ENCODE measurements at regions not wholly inside any gene's neighbourhood (a gene's known extent, or its start where the extent isn't known, plus 50 kb on each side); places are given as distances from the start of the nearest gene placed in this dataset.
A peak's percentile ranks its signal among the peaks of the same experiment; 100 is the strongest.
"Not testable (repeated sequence)": the region's sequence is repeated elsewhere in the genome, so short reads cannot be mapped to it uniquely, and the experiment has no call there.

GRCh38 chr18:14460364-14460763 is 83.0 kb downstream of the POTEC start:
- H3K27me3 ChIP-seq; H3K36me3 ChIP-seq; H3K4me3 ChIP-seq; H3K4me1 ChIP-seq; H3K9me3 ChIP-seq; H3K27ac ChIP-seq; ATAC-seq (ENCODE audit: low FRiP score in 2 of 2): not testable (repeated sequence)
- peak in 1 of 2 donors; percentile 75 for DNase-seq
- WGBS, 2 donors: 87 to 90% methylated on average over 3 to 8 of the region's 17 CpGs

DNA sequence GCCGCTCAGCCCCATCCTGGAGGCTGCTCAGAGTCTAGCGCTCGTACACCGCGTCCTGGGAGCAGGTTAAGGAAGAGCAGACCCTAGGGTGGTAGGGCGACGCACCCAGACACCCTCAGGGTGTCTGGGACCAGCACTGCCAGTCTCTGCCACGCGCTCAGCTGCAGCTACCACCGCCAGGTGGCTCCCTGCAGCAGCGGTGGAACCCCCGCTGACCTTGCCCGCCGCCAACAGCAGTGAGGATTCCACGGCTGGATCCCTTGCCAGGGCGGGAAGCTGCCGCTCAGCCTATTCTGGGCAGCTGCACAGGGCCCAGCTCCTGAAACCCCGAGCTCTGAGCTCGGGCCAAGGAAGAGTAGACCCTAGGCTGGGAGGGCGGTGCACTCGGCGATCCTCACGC is 83.6 kb downstream of the POTEC start:
- H3K9me3 ChIP-seq; H3K4me1 ChIP-seq; H3K36me3 ChIP-seq; H3K27ac ChIP-seq; H3K4me3 ChIP-seq; H3K27me3 ChIP-seq; ATAC-seq (ENCODE audit: low FRiP score in 2 of 2): not testable (repeated sequence)
- WGBS, 2 donors: 82 to 88% methylated on average over 11 to 21 of the region's 23 CpGs
- peak in 1 of 2 donors; percentile 62 for DNase-seq

- H3K27ac ChIP-seq; H3K27me3 ChIP-seq; H3K4me1 ChIP-seq; H3K9me3 ChIP-seq; ATAC-seq (ENCODE audit: low FRiP score in 2 of 2); H3K36me3 ChIP-seq: not testable (repeated sequence)
- H3K4me3 ChIP-seq: peak overlapping the region in 3 of 4 donors; percentile 38 to 47 (median 43)
- DNase-seq: peak; percentile 69 to 89
- 12 to 22% methylated on average over 5 to 16 of the region's 62 CpGs for WGBS, 2 donors
- peak in 4 of 6 experiments; percentile 53 to 73 (median 68) for TF ChIP-seq CTCF (IDR thresholded peaks at IDR 0.05)
Measured at GRCh38 chr18:14458009-14458945, 85.1 kb downstream of the POTEC start.

DNA sequence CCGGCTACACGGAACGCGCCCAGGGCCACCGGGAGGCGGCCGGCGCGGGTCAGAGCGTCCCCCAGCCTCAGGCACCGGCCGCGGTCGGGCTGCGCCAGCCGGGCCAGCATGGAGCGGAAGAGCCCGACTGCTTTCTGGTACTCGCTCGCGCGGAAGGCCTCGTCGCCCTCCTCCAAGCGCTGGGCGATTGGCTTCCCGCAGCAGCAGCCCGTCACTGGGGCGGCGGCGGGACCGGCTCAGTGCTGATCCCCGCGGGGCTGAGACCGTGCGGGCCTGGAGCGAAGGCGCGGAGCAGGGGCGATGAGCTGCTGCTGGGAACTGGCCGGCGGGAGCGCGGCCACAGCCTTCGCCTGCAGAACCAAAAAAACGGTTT is 92.8 kb downstream of the POTEC start:
- not testable (repeated sequence) for ATAC-seq (ENCODE audit: low FRiP score in 2 of 2); H3K36me3 ChIP-seq; H3K9me3 ChIP-seq; H3K27me3 ChIP-seq
- 0% methylated on average over 6 to 10 of the region's 46 CpGs for WGBS, 2 donors
- peak in 1 of 2 donors; percentile 87 for DNase-seq
- Histone ChIP-seq H3K4me3 (peak overlapping the region in 3 of 4 donors; percentile 45 to 52 (median 52)), H3K27ac (peak overlapping the region in 2 of 4 donors; percentile 64 to 75), H3K4me1 (peaks cover 0 to 10% (median 0%) of the 10 kb centered on the region in 4 donors)

DNA sequence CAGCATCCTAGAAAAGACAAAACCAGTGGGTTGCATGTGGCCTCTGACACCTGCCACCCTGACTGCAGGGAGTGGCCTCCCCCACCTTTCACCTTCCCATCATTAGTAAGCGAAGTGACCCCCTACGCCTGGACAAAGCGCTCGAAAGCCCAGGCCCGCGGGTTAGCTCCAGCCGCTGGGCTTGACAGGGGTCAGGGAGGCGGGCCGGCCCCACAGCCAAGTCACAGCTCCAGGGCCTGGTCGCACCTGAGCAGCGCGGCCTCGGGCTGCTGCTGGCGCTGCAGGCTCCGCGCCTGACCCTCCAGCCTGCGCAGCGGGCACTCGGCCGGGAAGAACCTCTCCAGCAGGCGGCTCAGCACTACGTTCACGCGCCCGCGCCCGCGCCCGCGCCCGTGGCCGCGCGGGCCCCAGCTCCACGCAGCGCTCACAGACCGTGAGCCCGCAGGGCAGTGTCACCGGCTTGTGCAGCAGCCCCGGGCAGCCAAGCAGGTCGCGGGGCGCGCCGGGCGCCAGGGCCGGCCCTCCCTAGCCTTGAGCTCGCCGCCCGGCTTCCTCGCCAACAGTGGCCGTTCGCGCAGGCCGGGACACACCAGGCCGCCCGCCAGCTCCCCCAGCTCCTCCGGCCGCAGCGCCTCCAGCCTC is 93.3 kb downstream of the POTEC start:
- ATAC-seq (ENCODE audit: low FRiP score in 2 of 2); H3K9me3 ChIP-seq; H3K36me3 ChIP-seq; H3K27me3 ChIP-seq: not testable (repeated sequence)
- no CpG with 5 or more reads among the region's 60 CpGs for WGBS, 2 donors
- H3K4me1 ChIP-seq: peaks cover 0 to 10% (median 0%) of the 10 kb centered on the region in 4 donors
- peak in 3 of 6 experiments; percentile 13 to 59 (median 37) for TF ChIP-seq CTCF (IDR thresholded peaks at IDR 0.05)
- peak in 1 of 4 donors; percentile 18 for TF ChIP-seq POLR2A (IDR thresholded peaks at IDR 0.05)
- H3K4me3 ChIP-seq: peak overlapping the region in 3 of 4 donors; percentile 45 to 52 (median 52)
- H3K27ac ChIP-seq: peak overlapping the region in 2 of 4 donors; percentile 64 to 75
- peak; percentile 25 to 89 for DNase-seq

GRCh38 chr18:14449062-14449461 is 94.3 kb downstream of the POTEC start:
- not testable (repeated sequence) for H3K27me3 ChIP-seq; H3K4me3 ChIP-seq; H3K36me3 ChIP-seq; H3K9me3 ChIP-seq; H3K27ac ChIP-seq; ATAC-seq (ENCODE audit: low FRiP score in 2 of 2)
- DNase-seq: peak in 1 of 2 donors; percentile 55
- WGBS, 2 donors: 93% methylated on average over 10 of the region's 12 CpGs; no CpG with 5 or more reads in 1 of the 2 donors
- H3K4me1 ChIP-seq: peaks cover 0 to 10% (median 0%) of the 10 kb centered on the region in 4 donors

- not testable (repeated sequence) for ATAC-seq (ENCODE audit: low FRiP score in 2 of 2); H3K9me3 ChIP-seq; DNase-seq; H3K27me3 ChIP-seq; H3K36me3 ChIP-seq; H3K4me3 ChIP-seq; H3K27ac ChIP-seq
- 90 to 92% methylated on average over 2 to 4 of the region's 4 CpGs for WGBS, 2 donors
- H3K4me1 ChIP-seq: peaks cover 0 to 10% (median 0%) of the 10 kb centered on the region in 4 donors
Measured at GRCh38 chr18:14447715-14448114, 95.7 kb downstream of the POTEC start.

GRCh38 chr18:14435460-14435859 is 107.9 kb downstream of the POTEC start:
- not testable (repeated sequence) for ATAC-seq (ENCODE audit: low FRiP score in 2 of 2); H3K27ac ChIP-seq
- WGBS, 2 donors: 60 to 67% methylated on average over 1 to 2 of the region's 4 CpGs

GRCh38 chr18:14432371-14432770 is 111.0 kb downstream of the POTEC start:
- not testable (repeated sequence) for H3K4me3 ChIP-seq; H3K27ac ChIP-seq; DNase-seq; ATAC-seq (ENCODE audit: low FRiP score in 2 of 2); H3K9me3 ChIP-seq; H3K27me3 ChIP-seq; H3K36me3 ChIP-seq; H3K4me1 ChIP-seq
- WGBS, 2 donors: 64 to 80% methylated on average over 10 of the region's 10 CpGs

More at GRCh38 chr18:14435460-14435859, 107.9 kb downstream of the POTEC start:
- H3K4me1 ChIP-seq, DNase-seq, H3K36me3 ChIP-seq, H3K9me3 ChIP-seq, H3K27me3 ChIP-seq, H3K4me3 ChIP-seq: not testable (repeated sequence)
